ENCODE measurements at regions not wholly inside any gene's neighbourhood (a gene's known extent, or its start where the extent isn't known, plus 50 kb on each side); places are given as distances from the start of the nearest gene placed in this dataset.

GRCh38 chr4:108224611-108225053 is 55.9 kb upstream of the LEF1 start:
- Mint-ChIP-seq H3K9me3 (no peaks in the 10 kb centered on the region), H3K4me3 (no peak overlapping the region), H3K36me3 (ENCODE audit: low read depth) (no peaks in the 10 kb centered on the region), H3K27ac (no peak overlapping the region), H3K27me3 (ENCODE audit: insufficient read depth) (no peaks in the 10 kb centered on the region), H3K4me1 (peaks cover 14% of the 10 kb centered on the region)
- TF ChIP-seq, protein P1, sequence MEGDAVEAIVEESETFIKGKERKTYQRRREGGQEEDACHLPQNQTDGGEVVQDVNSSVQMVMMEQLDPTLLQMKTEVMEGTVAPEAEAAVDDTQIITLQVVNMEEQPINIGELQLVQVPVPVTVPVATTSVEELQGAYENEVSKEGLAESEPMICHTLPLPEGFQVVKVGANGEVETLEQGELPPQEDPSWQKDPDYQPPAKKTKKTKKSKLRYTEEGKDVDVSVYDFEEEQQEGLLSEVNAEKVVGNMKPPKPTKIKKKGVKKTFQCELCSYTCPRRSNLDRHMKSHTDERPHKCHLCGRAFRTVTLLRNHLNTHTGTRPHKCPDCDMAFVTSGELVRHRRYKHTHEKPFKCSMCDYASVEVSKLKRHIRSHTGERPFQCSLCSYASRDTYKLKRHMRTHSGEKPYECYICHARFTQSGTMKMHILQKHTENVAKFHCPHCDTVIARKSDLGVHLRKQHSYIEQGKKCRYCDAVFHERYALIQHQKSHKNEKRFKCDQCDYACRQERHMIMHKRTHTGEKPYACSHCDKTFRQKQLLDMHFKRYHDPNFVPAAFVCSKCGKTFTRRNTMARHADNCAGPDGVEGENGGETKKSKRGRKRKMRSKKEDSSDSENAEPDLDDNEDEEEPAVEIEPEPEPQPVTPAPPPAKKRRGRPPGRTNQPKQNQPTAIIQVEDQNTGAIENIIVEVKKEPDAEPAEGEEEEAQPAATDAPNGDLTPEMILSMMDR (conservative IDR thresholded peaks at IDR 0.05) = no peak
- DNase-seq = peak; percentile 59
- Histone ChIP-seq H3K4me1 (ENCODE audit: control insufficient read depth, insufficient read depth, low read length) (no peaks in the 10 kb centered on the region), H3K36me3 (ENCODE audit: control insufficient read depth, insufficient read depth, low read length) (no peaks in the 10 kb centered on the region), H3K27me3 (ENCODE audit: control insufficient read depth, insufficient read depth, low read length, poor library complexity, severe bottlenecking) (no peaks in the 10 kb centered on the region), H3K27ac (ENCODE audit: low read depth, low read length) (no peak overlapping the region), H3K4me3 (ENCODE audit: low read length) (no peak overlapping the region), H3K9ac (ENCODE audit: extremely low read depth, low read length, poor library complexity, severe bottlenecking) (no peak overlapping the region), H3K9me3 (ENCODE audit: control insufficient read depth, low read length) (no peaks in the 10 kb centered on the region)
- WGBS, 2 experiments (ENCODE audit: insufficient coverage in 1 of 2, insufficient read length in 1 of 2) = 85 to 88% methylated on average over 5 to 6 of the region's 6 CpGs

- Mint-ChIP-seq H3K9me3 (no peaks in the 10 kb centered on the region), H3K27me3 (ENCODE audit: insufficient read depth) (no peaks in the 10 kb centered on the region), H3K4me3 (no peak overlapping the region), H3K27ac (no peak overlapping the region), H3K36me3 (ENCODE audit: low read depth) (no peaks in the 10 kb centered on the region), H3K4me1 (peaks cover 21% of the 10 kb centered on the region)
- H3K9me3 ChIP-seq (ENCODE audit: control insufficient read depth, low read length) = no peaks in the 10 kb centered on the region
- no peak overlapping the region for H3K4me3 ChIP-seq (ENCODE audit: low read length)
- DNase-seq = no peak
- H3K9ac ChIP-seq (ENCODE audit: extremely low read depth, low read length, poor library complexity, severe bottlenecking) = no peak overlapping the region
- TF ChIP-seq, protein P1 (conservative IDR thresholded peaks at IDR 0.05) = no peak
- no peak overlapping the region for H3K27ac ChIP-seq (ENCODE audit: low read depth, low read length)
- no peaks in the 10 kb centered on the region for H3K27me3 ChIP-seq (ENCODE audit: control insufficient read depth, insufficient read depth, low read length, poor library complexity, severe bottlenecking)
- H3K36me3 ChIP-seq (ENCODE audit: control insufficient read depth, insufficient read depth, low read length) = no peaks in the 10 kb centered on the region
- H3K4me1 ChIP-seq (ENCODE audit: control insufficient read depth, insufficient read depth, low read length) = no peaks in the 10 kb centered on the region
These were observed 54.6 kb upstream of the LEF1 start for GRCh38 chr4:108223313-108223712.

DNA sequence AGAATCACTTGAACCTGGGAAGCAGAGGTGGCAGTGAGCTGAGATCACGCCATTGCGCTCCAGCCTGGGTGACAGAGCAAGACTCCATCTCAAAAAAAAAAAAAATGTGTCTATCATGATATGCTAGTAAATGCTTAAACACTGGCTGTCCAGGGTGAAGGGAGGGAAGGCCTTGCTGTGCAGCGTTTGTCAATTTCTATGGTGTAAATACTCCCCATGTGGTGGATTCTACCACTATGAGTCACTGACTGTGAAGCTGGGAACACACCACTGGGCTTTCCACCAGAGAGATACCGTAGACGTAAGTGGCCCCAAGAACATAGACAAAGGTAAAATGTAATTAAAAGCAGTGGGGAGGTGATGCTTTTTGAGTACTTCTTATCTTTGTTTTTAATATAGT is 51.3 kb upstream of the LEF1 start:
- TF ChIP-seq, protein P1 (conservative IDR thresholded peaks at IDR 0.05) = no peak
- Mint-ChIP-seq H3K27ac (no peak overlapping the region), H3K9me3 (peaks cover 7% of the 10 kb centered on the region), H3K4me3 (no peak overlapping the region), H3K4me1 (peaks cover 14% of the 10 kb centered on the region), H3K36me3 (ENCODE audit: low read depth) (no peaks in the 10 kb centered on the region), H3K27me3 (ENCODE audit: insufficient read depth) (no peaks in the 10 kb centered on the region)
- no peak overlapping the region for H3K4me3 ChIP-seq (ENCODE audit: low read length)
- no peaks in the 10 kb centered on the region for H3K9me3 ChIP-seq (ENCODE audit: control insufficient read depth, low read length)
- no peaks in the 10 kb centered on the region for H3K4me1 ChIP-seq (ENCODE audit: control insufficient read depth, insufficient read depth, low read length)
- no peak for DNase-seq
- H3K9ac ChIP-seq (ENCODE audit: extremely low read depth, low read length, poor library complexity, severe bottlenecking) = no peak overlapping the region
- no peaks in the 10 kb centered on the region for H3K27me3 ChIP-seq (ENCODE audit: control insufficient read depth, insufficient read depth, low read length, poor library complexity, severe bottlenecking)
- WGBS, 2 experiments (ENCODE audit: insufficient coverage in 1 of 2, insufficient read length in 1 of 2) = 96 to 100% methylated on average over 2 to 5 of the region's 5 CpGs
- no peaks in the 10 kb centered on the region for H3K36me3 ChIP-seq (ENCODE audit: control insufficient read depth, insufficient read depth, low read length)
- H3K27ac ChIP-seq (ENCODE audit: low read depth, low read length) = no peak overlapping the region

Measured in endodermal cell (in vitro differentiated cells).